ENCODE measurements at regions not wholly inside any gene's neighbourhood (a gene's known extent, or its start where the extent isn't known, plus 50 kb on each side); places are given as distances from the start of the nearest gene placed in this dataset.
"Not testable (repeated sequence)": the region's sequence is repeated elsewhere in the genome, so short reads cannot be mapped to it uniquely, and the experiment has no call there.

DNA sequence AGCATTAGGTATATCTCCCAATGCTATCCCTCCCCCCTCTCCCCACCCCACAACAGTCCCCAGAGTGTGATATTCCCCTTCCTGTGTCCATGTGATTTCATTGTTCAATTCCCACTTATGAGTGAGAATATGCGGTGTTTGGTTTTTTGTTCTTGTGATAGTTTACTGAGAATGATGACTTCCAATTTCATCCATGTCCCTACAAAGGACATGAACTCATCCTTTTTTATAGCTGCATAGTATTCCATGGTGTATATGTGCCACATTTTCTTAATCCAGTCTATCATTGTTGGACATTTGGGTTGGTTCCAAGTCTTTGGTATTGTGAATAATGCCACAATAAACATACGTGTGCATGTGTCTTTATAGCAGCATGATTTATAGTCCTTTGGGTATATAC lies 194.6 kb upstream of the WSB1 start:
- DNase-seq: not testable (repeated sequence)

DNA sequence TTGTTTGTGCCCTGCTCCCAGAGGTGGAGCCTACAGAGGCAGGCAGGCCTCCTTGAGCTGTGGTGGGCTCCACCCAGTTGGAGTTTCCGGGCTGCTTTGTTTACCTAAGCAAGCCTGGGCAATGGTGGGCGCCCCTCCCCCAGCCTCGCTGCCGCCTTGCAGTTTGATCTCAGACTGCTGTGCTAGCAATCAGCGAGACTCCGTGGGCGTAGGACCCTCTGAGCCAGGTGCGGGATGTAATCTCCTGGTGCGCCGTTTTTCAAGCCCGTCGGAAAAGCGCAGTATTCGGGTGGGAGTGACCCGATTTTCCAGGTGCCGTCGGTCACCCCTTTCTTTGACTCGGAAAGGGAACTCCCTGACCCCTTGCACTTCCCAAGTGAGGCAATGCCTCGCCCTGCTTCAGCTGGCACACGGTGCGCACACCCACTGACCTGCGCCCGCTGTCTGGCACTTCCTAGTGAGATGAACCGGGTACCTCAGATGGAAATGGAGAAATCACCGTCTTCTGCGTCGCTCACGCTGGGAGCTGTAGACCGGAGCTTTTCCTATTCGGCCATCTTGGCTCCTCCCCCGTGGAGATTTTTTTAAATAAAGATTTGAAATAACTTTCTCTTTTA lies 189.2 kb upstream of the WSB1 start:
- peak; percentile 17 for DNase-seq

DNA sequence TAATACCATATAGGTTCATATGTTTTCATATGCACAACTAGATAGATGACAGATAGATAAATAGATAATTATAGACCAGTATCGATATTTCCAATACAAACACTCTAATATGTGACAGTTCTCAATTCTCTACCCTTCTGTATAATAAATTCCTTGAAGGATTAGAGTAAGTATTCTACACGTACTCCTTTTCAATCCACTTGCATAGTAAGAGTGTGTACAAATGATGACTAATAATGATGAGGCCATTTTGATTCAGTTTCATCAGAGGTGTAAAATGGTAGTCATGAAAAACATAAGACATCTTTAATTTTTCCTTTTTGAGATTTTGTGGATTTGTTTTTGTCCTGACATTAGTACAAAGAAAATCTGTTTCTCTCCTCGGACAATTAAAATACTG lies 188.3 kb upstream of the WSB1 start:
- DNase-seq: no peak

DNA sequence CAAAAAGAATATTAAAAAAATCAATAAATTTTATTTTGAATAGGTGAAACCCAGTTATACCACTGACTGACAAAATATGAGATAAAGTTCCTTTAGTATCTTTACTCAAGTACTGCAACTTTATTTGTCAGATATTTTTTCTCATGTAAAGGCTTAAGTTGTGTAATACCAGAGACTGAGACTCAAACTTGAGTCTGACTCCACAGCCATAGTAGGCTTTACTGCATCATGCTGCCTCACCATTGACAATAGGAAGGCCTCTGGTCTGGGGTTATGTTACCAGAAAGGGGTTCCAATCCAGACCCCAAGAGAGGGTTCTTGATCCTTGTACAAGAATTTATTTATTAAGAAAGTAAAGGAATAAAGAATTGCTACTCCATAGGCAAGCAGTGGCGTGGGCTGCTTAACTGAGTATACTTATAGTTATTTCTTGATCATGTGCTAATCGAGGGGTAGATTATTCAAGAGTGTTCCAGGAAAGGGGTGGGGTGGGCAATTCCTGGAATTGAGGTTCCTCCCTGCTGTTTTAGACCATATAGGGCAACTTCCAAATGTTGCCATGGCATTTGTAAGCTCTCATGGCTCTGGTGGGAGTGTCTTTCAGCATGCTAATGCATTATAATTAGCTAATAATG lies 187.4 kb upstream of the WSB1 start:
- DNase-seq: no peak

DNA sequence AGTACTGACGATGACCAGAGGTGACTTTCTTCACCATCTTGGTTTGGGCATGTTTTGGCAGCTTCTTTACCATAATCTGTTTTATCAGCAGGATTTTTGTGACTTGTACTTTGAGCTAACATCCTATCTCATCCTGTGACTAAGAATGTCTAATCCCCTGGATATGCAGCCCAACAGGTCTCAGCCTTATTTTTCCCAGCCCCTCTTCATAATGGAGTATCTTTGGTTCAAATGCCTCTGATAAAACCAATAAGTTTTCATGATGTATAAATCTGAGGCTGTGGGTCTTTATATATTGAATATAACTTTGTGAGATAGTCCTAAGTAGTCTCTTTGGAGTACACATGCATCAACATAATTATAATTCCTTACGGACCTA lies 186.9 kb upstream of the WSB1 start:
- no peak for DNase-seq

DNA sequence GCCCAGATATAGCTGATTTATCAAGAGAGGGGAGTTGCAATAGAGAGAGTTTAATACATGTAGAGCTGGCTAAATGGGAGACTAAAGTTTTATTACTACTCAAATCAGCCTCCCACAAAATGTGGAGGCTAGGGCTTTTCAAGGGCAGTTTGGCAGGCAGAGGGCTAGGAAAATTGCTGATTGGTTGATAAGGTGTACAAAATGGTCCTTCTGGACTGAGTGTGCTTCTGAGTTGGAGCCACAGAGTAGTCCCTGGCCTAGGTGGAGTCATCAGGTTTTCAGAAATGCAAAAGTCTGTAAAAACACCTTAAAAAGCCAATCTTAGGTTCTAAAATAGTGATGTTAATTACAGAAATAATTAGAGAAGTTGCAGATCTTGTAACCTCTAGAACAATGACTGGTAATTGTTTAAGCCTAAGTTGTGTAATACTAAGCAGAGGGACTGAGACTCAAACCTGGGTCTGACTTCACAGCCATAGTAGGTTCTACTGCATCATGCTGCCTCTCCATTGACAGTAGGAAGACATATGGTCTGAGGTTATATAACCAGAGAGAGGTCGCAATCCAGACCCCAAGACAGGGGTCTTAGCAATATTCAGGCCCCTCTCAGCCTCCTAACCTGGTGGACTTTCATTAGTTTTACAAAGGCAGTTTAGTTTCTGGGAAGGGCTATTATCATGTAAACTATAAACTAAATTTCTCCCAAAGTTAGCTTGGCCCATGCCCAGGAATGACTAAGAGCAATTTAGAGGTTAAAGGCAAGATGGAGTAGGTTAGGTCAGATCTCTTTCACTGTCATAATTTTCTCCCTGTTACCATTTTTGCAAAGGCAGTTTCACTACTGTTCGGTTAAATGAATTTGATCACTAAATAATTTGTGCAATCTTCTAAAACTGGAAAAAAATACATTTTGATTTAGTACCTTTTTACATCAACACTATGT lies 186.3 kb upstream of the WSB1 start:
- not testable (repeated sequence) for DNase-seq

DNA sequence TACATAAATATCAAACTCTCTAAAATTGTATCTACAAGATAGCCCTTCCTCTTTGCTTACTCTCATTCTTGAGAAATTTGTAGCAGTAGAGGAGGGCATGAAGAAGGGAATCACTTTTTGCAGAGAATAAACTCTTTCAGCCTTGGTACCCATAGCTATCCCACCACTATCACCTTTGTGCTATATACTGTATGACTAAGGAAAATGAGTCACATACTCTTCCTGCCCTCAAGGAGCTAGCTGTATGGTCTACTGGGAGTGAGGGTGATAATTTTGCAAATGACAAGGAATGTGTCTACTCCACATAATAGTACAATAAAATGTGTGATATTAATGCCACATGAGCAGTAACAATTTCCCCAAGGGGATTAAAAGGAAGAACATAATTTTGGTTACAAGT lies 184.6 kb upstream of the WSB1 start:
- DNase-seq: no peak

DNA sequence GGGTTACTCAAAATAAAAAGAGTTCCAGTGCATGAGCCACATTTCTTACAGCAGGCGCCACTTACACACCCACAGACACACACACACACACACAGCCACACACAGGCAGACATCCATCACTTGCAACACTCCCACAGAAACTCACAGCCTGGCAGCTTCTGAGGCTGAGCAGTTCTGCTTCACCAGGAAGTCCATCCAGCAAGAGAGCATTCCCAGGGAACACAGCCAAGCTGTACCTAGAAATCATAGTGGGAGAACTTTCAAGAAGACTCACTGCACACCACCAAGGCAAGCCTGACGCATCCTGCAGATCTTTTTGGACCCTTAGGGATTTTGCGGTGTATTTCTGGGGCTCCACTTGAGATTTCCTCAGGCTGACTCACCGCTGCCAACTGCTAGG lies 140.9 kb upstream of the WSB1 start:
- DNase-seq: no peak

DNA sequence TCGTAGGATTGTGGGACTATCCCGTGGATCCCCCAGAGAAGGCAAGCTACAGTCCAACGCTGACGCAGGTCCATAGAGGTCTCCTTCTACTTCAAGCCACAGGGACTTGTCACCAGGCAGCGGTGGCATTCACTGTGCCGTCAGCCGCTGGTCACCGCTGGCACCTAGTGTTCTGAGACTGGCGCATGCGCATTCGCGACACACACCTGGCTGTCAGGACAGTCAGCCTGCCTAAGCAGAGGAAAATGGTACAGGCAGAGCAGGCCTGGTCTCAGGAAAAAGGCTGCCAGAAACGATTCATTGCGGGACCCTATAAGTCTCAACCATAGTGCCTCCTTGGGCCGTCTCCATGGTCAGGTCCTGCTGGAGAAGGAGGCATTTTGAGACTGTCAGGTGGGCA lies 138.0 kb upstream of the WSB1 start:
- no peak for DNase-seq

DNA sequence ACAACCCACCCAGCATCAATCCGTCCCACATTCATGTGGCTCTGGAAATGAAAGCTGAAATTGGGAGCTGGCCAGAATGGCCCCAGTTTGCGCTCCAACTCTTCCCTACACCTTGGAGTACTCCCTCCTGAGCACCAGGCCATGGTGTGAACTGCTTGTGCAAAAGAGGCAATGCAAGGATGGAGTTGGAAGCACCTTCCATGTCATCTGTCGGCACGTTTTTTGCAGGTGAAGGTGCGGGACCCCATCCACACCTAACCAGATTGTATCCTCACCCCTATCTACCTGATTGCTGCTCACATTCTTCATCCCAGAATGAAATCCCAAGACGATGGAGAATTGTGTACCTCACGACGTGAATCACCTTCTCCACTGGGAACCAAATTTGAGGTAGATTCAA lies 136.6 kb upstream of the WSB1 start:
- DNase-seq: no peak

DNA sequence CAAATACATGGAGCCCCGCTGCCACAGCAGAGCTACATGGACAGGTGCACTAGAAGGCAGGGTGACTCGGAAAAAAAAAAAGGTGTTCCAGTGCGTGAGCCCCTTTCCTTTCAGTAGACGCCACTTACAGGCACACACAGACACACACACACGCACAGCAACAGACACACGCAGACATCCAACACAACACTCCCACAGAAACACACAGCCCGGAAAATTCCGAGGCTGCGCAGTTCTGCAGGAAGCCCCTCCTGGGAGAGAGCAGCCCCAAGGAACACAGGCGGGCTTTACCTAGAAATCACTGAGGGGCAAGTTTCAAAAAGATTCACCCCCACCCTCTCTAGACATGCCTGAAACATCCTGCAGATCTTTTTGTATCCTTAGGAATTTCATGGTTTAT lies 136.0 kb upstream of the WSB1 start:
- DNase-seq: no peak

DNA sequence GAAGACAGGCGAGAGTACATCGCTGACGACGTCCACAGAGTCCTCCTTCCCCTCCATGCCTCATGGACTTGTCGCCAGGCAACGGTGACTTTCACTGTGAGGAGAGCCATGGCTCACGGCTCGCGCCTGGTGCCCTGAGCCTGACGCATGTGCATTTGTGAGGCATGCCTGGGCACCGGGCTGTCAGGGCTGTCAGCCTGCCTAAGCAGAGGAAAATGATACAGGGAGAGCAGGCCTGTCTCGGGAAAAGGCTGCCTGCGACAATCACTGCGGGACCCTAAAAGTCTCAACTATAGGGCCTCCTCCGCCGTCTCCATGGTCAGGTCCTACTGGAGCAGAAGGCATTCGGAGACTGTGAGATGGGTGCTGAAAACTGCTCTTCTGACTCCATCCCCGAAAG lies 135.5 kb upstream of the WSB1 start:
- peak; percentile 63 for DNase-seq

DNA sequence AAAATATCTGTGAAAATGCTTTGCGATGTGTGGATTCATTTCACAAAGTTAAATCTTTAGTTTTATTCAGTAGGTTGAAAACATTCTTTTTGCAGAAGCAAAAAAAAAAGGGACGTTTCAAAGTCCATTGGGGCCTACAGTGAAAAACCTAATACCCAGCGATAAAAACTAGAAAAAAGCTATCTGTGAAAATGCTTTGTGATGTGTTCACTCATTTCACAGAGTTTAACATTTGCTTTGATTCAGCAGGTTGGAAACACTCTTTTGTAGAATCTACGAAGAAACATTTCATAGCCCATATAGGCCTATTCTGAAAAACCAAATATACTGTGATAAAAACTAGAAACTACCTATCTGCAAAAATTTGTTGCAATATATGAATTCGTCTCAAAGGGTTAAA lies 113.6 kb upstream of the WSB1 start:
- no peak for DNase-seq

DNA sequence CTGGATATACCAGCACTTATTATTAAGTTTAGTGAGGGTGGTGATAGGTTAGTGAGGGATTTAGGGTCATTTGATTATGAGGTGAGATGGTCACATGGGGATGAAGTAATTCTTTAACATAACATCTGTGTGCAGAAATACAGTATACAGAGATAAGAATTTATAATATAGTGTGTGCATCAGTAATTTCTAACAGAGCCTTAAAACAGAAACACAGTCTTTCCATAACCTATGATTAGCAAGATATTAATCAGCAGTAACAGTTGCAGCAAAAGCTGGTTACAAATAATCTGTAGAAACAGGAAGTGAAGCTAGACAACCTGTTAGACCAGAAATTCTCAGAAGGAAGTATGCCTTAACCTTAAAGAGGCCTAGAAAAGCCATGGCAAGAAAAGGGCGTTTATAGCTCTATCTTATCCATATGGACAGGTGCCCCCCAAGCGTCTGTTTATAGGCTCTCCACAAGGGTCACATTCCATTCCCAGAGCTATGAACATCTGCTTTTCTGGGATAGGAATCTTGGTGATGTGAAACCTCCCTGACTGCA lies 112.5 kb upstream of the WSB1 start:
- not testable (repeated sequence) for DNase-seq

DNA sequence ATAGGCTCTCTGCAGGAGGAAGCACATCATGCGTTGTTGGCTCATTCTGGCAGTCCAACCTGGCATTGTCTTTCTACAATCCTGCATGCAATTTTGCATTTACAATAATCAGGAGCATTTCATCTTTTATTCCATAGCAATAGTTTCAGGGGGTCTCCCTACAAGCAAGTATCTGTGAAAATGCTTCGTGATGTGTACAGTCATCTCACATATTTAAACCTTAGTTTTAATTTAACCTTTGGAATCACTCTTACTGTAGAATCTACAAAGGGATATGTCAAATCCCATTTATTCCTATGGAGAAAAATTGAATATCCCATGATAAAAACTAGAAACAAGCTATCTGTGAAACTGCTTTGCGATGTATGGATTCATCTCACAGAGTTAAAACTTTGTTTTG lies 112.0 kb upstream of the WSB1 start:
- DNase-seq: no peak

DNA sequence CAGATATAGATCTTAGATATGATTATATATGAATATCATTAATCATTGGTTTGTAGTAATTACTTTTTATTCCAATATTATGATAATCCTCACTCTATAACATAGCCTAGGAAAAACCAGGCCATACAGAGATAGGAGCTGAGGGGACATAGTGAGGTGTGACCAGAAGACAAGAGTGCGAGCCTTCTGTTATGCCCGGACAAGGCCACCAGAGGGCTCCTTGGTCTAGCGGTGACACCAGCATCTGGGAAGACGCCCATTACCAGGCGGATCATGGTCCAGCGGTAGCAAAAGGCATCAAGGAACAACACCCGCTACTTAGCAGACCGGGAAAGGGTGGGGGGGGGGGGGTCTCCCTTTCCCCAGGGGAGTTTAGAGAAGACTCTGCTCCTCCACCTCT lies 96.4 kb upstream of the WSB1 start:
- DNase-seq: not testable (repeated sequence)

DNA sequence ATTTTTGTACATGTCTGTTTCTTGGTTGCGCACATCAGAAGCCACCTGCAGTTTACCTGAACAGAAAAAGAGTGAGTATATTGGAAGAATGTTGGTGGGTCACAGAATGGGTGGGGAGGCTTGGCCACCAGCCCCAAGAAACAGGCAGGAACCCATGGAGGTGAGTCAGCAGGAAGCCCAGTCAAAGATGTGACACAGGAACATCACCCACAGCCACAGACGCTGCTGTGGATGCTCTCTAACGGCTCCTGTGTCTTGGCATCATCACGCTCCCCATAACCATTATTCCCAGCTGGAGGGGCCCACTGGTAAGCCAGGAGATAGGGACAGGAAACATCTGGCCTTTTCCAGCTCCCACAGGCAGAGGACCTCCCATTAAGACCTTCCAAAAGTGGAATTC lies 94.0 kb upstream of the WSB1 start:
- no peak for DNase-seq

DNA sequence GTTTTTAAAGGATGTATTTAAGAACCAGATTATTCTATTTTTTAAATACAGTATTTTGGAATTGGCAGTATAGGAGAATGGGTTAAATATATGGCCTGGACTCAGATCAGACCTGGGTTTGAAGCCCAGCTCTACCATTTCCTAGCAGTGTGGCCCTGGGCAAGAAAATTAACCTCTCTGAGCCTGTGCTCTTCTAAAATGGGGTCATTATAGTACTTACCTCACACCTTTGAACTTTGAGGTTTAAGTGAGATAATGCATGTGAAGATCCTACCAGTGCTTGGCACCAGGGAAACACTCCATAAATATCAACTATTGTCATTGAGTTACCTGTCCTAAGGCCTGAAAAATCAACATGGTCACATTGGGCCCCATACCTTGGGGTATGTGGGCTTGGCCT lies 93.4 kb upstream of the WSB1 start:
- no peak for DNase-seq

DNA sequence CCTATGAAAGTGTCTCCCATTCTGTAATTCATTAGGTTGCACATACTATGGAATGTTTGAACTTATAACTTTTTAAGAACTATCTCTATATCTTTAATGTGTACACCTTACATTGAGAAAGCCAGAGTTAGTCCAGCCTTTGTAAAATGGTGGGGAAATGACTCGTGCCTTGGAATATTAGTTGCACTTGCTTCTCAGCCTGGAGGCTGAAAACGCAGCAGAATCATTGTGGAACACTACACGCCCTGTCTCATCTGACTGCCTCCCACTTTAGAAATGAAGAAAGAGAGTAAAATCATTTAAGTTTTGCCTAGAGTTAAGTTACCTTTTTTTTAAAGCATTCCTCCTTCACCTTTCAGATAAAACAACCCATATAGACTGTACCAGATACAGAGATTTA lies 90.7 kb upstream of the WSB1 start:
- no peak for DNase-seq

DNA sequence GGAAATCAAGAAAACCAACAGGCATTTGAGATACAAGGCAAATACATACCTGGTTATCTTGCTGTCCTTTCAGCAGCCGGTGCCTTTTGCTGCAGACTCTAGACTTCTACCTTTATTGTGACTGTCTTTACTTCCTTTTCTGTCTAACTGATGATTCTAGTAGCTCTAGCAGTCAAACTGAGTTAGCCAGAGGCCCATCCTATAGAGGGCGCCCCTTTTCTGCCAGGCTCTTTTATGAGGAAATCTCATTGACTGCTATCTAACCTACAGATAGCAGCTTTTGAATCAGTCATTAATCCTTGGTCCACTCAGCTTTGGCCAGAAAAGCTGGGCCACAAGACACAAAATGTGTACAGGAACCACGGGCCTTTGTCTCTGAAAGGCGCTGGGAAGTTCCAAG lies 87.5 kb upstream of the WSB1 start:
- no peak for DNase-seq

DNA sequence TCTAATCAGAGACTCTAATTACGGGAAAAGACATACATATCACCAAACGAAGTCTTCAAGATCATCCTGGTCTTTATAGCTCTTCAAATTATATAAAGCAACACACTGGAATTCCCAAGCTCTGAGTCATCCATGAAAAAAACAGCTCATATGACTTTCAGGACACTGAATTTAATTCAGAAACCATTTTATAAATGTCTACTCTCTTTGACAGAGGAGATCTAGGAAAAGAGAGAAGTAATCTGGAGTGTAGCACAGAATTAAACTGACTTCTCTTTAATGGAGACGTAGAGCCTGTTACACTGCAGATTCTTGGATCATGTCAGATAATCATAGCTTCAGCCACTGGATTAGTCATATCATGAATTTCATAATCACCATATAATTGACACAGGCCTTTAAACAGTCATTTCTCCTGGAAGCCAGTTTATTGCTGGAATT lies 86.8 kb upstream of the WSB1 start:
- no peak for DNase-seq

DNA sequence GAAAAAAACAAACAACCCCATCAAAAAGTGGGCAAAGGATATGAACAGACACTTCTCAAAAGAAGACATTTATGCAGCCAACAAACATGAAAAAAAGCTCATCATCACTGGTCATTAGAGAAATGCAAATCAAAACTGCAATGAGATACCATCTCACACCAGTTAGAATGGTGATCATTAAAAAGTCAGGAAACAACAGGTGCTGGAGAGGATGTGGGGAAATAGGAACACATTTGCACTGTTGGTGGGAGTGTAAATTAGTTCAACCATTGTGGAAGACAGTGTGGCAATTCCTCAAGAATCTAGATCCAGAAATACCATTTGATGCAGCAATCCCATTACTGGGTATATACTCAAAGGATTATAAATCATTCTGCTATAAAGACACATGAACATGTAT lies 85.5 kb upstream of the WSB1 start:
- DNase-seq: not testable (repeated sequence)

DNA sequence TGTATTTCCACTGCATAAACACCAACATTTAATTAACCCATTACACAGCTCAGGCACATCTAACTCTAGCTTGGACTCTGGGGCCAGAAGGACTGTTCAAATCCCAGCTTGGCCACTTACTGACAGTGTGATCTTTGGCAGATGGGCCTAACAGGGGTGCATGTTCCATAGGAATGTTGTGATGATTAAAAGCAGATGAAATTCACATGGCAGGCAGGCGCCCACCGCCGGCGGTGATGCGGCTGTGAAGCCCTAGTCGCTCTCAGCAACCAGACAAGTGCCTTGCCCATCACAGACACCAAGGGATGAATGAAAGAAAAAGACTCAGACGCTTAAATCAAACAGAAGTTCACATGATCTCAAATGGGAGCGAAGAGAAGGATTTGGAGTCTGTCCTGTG lies 84.6 kb upstream of the WSB1 start:
- no peak for DNase-seq

DNA sequence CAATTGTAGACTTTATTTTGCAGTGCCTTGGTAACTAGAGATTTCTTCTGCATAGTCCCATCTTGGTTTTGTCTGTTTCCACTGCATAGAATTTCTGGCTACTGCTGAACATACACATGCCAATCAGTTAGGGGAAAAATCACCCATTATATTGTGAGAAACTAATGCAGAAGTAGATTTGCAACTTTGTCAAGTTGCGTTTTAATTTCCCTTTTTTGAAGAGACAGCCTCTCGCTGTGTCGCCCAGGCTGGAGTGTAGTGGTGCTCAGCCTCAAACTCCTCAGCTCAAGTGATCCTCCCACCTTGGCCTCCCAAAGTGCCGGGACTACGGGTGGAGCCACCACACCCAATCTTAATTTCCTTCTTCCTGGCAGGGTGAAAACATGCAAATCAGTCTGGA lies 83.1 kb upstream of the WSB1 start:
- DNase-seq: not testable (repeated sequence)

Measured in DMS79 (cell line).